ENCODE measurements at regions not wholly inside any gene's neighbourhood (a gene's known extent, or its start where the extent isn't known, plus 50 kb on each side); places are given as distances from the start of the nearest gene placed in this dataset.
"Not testable (repeated sequence)": the region's sequence is repeated elsewhere in the genome, so short reads cannot be mapped to it uniquely, and the experiment has no call there.

DNA sequence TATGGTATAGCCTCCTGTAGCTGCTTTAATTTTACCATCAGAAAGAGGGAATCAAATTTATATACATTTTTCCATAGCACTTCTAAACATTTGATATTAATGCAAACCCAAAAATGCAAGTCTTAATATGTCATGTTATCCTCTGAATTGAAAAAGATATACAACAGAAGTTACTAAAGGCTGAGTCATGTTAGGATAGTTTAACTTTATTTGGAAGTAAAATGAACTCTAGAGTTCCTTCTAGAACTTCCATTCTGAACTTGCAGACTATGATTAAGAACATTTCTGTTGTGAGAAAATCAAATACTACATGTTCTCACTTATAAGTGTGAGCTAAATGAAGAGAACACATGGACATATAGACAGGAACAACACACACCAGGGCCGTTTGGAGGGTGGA lies 317.3 kb upstream of the PRR16 start:
- Histone ChIP-seq H3K9me3 (no peaks in the 10 kb centered on the region), H4K20me1 (ENCODE audit: insufficient read depth) (no peaks in the 10 kb centered on the region), H3K27me3 (ENCODE audit: insufficient read depth) (no peaks in the 10 kb centered on the region), H3K79me2 (ENCODE audit: insufficient read depth) (no peaks in the 10 kb centered on the region), H3K9ac (no peak overlapping the region), H3F3A (replicated peaks; ENCODE audit: insufficient read depth) (peaks cover 2% of the 10 kb centered on the region), H3K4me2 (no peak overlapping the region), H3K27ac (ENCODE audit: low read depth in 2 of 2, low read length in 1 of 2) (no peak overlapping the region), H3K4me3 (ENCODE audit: low read depth in 2 of 2, low read length in 1 of 2) (no peak overlapping the region), H3K36me3 (replicated peaks in 1 of 2; ENCODE audit: control insufficient read depth in 1 of 2, insufficient read depth in 2 of 2, low read length in 1 of 2) (no peaks in the 10 kb centered on the region), H3K9me2 (no peaks in the 10 kb centered on the region), H3K4me1 (ENCODE audit: control insufficient read depth in 1 of 2, insufficient read depth in 2 of 2, low read depth in 1 of 2, low read length in 1 of 2) (peaks cover 0 to 3% of the 10 kb centered on the region in 2 experiments; a peak in 2 of 4 replicates), H2AFZ (ENCODE audit: low read depth) (no peak overlapping the region)
- ChIA-PET POLR2A (no interaction called here), CTCF (no interaction called here)
- WGBS (ENCODE audit: low lambda C conversion rate): 70% methylated on average over 1 of the region's 1 CpG
- DNase-seq: no peak
- TF ChIP-seq MEF2A (IDR thresholded peaks at IDR 0.05; ENCODE audit: borderline replicate concordance, low read depth): no peak
- no peak for TF ChIP-seq RXRA (IDR thresholded peaks at IDR 0.05; ENCODE audit: borderline replicate concordance, low read depth)
- no peak for TF ChIP-seq EZH2phosphoT487 (IDR thresholded peaks at IDR 0.05; ENCODE audit: borderline replicate concordance, low read depth)
- TF ChIP-seq, protein P1, sequence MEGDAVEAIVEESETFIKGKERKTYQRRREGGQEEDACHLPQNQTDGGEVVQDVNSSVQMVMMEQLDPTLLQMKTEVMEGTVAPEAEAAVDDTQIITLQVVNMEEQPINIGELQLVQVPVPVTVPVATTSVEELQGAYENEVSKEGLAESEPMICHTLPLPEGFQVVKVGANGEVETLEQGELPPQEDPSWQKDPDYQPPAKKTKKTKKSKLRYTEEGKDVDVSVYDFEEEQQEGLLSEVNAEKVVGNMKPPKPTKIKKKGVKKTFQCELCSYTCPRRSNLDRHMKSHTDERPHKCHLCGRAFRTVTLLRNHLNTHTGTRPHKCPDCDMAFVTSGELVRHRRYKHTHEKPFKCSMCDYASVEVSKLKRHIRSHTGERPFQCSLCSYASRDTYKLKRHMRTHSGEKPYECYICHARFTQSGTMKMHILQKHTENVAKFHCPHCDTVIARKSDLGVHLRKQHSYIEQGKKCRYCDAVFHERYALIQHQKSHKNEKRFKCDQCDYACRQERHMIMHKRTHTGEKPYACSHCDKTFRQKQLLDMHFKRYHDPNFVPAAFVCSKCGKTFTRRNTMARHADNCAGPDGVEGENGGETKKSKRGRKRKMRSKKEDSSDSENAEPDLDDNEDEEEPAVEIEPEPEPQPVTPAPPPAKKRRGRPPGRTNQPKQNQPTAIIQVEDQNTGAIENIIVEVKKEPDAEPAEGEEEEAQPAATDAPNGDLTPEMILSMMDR (IDR thresholded peaks at IDR 0.05): no peak
- TF ChIP-seq POLR2AphosphoS5 (IDR thresholded peaks at IDR 0.05; ENCODE audit: low read depth, low read length): no peak
- no peak for TF ChIP-seq YY1 (IDR thresholded peaks at IDR 0.05; ENCODE audit: low read depth)
- TF ChIP-seq FOXM1 (IDR thresholded peaks at IDR 0.05; ENCODE audit: low read depth): no peak
- TF ChIP-seq FOXJ3 (CRISPR knock-in tag; IDR thresholded peaks at IDR 0.05): no peak
- no peak for TF ChIP-seq GABPA (IDR thresholded peaks at IDR 0.05; ENCODE audit: low read depth)
- no peak for TF ChIP-seq SIN3A (IDR thresholded peaks at IDR 0.05; ENCODE audit: borderline replicate concordance, low read depth, low read length)
- TF ChIP-seq MXI1 (IDR thresholded peaks at IDR 0.05; ENCODE audit: low read depth, low read length): no peak
- TF ChIP-seq NRF1 (IDR thresholded peaks at IDR 0.05; ENCODE audit: low read depth, low read length): no peak

DNA sequence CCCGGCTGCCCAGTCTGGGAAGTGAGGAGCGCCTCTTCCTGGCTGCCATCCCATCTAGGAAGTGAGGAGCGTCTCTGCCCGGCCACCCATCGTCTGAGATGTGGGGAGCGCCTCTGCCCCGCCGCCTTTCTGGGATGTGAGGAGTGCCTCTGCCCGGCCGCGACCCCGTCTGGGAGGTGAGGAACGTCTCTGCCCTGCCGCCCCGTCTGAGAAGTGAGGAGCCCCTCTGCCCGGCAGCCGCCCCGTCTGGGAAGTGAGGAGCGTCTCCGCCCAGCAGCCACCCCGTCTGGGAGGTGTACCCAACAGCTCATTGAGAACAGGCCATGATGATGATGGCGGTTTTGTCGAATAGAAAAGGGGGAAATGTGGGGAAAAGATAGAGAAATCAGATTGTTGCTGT lies 316.2 kb upstream of the PRR16 start:
- H3K4me1 ChIP-seq (ENCODE audit: control insufficient read depth in 1 of 2, insufficient read depth in 2 of 2, low read depth in 1 of 2, low read length in 1 of 2); H3K27me3 ChIP-seq (ENCODE audit: insufficient read depth); CTCF ChIA-PET: not testable (repeated sequence)

DNA sequence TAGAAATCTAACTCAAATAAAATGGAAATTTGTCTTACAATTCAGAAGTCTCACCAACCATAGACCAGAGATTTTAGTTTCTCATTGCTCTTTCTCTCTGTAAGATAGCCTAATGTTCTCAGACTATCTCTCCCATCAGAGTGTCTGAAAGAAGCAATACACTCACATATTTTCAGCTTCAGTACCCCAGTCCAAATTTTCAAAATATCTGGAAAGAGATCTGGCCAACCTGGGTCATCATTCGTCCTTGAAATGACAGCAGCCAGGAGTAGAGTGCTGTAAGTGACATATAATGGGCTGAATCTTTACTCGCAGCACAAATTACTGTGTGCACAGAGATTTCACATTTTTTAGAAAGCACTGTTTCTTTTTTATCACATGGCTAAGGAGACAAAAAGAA lies 313.3 kb upstream of the PRR16 start:
- peak; percentile 72 for TF ChIP-seq GATA2 (CRISPR knock-in tag; IDR thresholded peaks at IDR 0.05)
- TF ChIP-seq TCF12 (IDR thresholded peaks at IDR 0.05): peak; percentile 40
- peak in 1 of 2 experiments; percentile 91; a peak in 2 of 4 replicates for TF ChIP-seq EP300 (IDR thresholded peaks at IDR 0.05; ENCODE audit: borderline replicate concordance in 1 of 2, low read depth in 1 of 2, low read length in 1 of 2)
- 0 out of 2 replicates have a peak, but pooled peaks have one; percentile 11 for TF ChIP-seq RFX5 (IDR thresholded peaks at IDR 0.05; ENCODE audit: low read length)
- TF ChIP-seq FOXM1 (IDR thresholded peaks at IDR 0.05; ENCODE audit: low read depth): no peak
- TF ChIP-seq CHD2 (IDR thresholded peaks at IDR 0.05; ENCODE audit: low read length, partially characterized antibody): peak; percentile 22
- peak; percentile 43 for TF ChIP-seq RAD21 (IDR thresholded peaks at IDR 0.05; ENCODE audit: low read length)
- peak; percentile 68; the same call in 1 of the 2 replicates for TF ChIP-seq RCOR1 (IDR thresholded peaks at IDR 0.05; ENCODE audit: low read length)
- TF ChIP-seq YY1 (IDR thresholded peaks at IDR 0.05; ENCODE audit: low read depth): no peak
- DNase-seq: peak; percentile 45
- ChIA-PET CTCF (no interaction called here), POLR2A (no interaction called here)
- no peaks in the 10 kb centered on the region for H3K9me2 ChIP-seq
- H3K27ac ChIP-seq (ENCODE audit: low read depth in 2 of 2, low read length in 1 of 2): peak overlapping the region; percentile 85 to 93; a peak in 3 of 4 replicates
- peak overlapping the region; percentile 76; the same call in 1 of the 2 replicates for H2AFZ ChIP-seq (ENCODE audit: low read depth)
- H3K9me3 ChIP-seq: no peaks in the 10 kb centered on the region
- H3K36me3 ChIP-seq (replicated peaks in 1 of 2; ENCODE audit: control insufficient read depth in 1 of 2, insufficient read depth in 2 of 2, low read length in 1 of 2): no peaks in the 10 kb centered on the region
- no peak overlapping the region for H3K4me2 ChIP-seq
- peaks cover 8% of the 10 kb centered on the region for H3F3A ChIP-seq (replicated peaks; ENCODE audit: insufficient read depth)
- no peak overlapping the region for H3K9ac ChIP-seq
- H3K27me3 ChIP-seq (ENCODE audit: insufficient read depth): no peaks in the 10 kb centered on the region
- WGBS (ENCODE audit: low lambda C conversion rate): 47% methylated on average over 2 of the region's 2 CpGs
- H3K79me2 ChIP-seq (ENCODE audit: insufficient read depth): no peaks in the 10 kb centered on the region
- H4K20me1 ChIP-seq (ENCODE audit: insufficient read depth): no peaks in the 10 kb centered on the region
- H3K4me1 ChIP-seq (ENCODE audit: control insufficient read depth in 1 of 2, insufficient read depth in 2 of 2, low read depth in 1 of 2, low read length in 1 of 2): peaks cover 3 to 5% of the 10 kb centered on the region in 2 experiments; a peak in 3 of 4 replicates
- no peak overlapping the region for H3K4me3 ChIP-seq (ENCODE audit: low read depth in 2 of 2, low read length in 1 of 2)

More for the DNA sequence above, 316.2 kb upstream of the PRR16 start:
- H3K4me3 ChIP-seq (ENCODE audit: low read depth in 2 of 2, low read length in 1 of 2); H3K79me2 ChIP-seq (ENCODE audit: insufficient read depth); H3K36me3 ChIP-seq (replicated peaks in 1 of 2; ENCODE audit: control insufficient read depth in 1 of 2, insufficient read depth in 2 of 2, low read length in 1 of 2); H3K9ac ChIP-seq; H3K27ac ChIP-seq (ENCODE audit: low read depth in 2 of 2, low read length in 1 of 2); DNase-seq; H3K9me2 ChIP-seq; H3K9me3 ChIP-seq; H3K4me2 ChIP-seq; H2AFZ ChIP-seq (ENCODE audit: low read depth); POLR2A ChIA-PET; H3F3A ChIP-seq (replicated peaks; ENCODE audit: insufficient read depth); H4K20me1 ChIP-seq (ENCODE audit: insufficient read depth): not testable (repeated sequence)
- 96% methylated on average over 11 of the region's 23 CpGs for WGBS (ENCODE audit: low lambda C conversion rate)
